A549 (cell line): ENCODE measurements at regions not wholly inside any gene's neighbourhood (a gene's known extent, or its start where the extent isn't known, plus 50 kb on each side); places are given as distances from the start of the nearest gene placed in this dataset.
"Not testable (repeated sequence)": the region's sequence is repeated elsewhere in the genome, so short reads cannot be mapped to it uniquely, and the experiment has no call there.

Experiments used
- ATAC-seq, 2 experiments: fragments of 200-7000 bp in 1 of 2; fragments of >200 bp in 1 of 2; cut with Nextera tagmentation in 1 of 2; cut with Tn5 transposase in 1 of 2; 3 replicates each; pipeline versions ENCODE4 v1.8.0 to v1.9.1; 2018 to 2020; ENCODE audit warnings: mild to moderate bottlenecking in 1 of 2, moderate library complexity in 1 of 2
- CTCF ChIA-PET: fragments of 300-600 bp; sonication (Branson Sonifier 250); formaldehyde crosslinking; extraction: SDS; loops from one replicate; lab custom pipeline; 2021; ENCODE audit warnings: antibody characterized with exemption, inconsistent platforms; lab: Yijun Ruan, JAX
- POLR2A ChIA-PET: fragments of 350-600 bp; formaldehyde crosslinking; extraction: SDS; loops from one replicate; lab custom pipeline; 2021; ENCODE audit warnings: antibody characterized with exemption, inconsistent platforms; lab: Yijun Ruan, JAX
- DNase-seq, 2 experiments: peaks; one replicate each; pipeline versions ENCODE4 v3.0.0 to v3.0.0-alpha.2; 2011 to 2016; ENCODE audit warnings: low read depth in 1 of 2, low spot score in 1 of 2
- FAIRE-seq: peaks from 2 replicates; lab custom pipeline; 2011; peaks lifted over from hg19 to GRCh38; lab: Jason Lieb, UNC
- H3K27ac ChIP-seq, 2 experiments: fragments of >200 bp; sonication (Bioruptor Twin); formaldehyde crosslinking; 3 replicates each; pipeline ENCODE4 v1.5.1; 2016 to 2017
- H3K4me1 ChIP-seq: fragments of >200 bp; sonication (Bioruptor Twin); formaldehyde crosslinking; 3 replicates; pipeline ENCODE4 v1.6.1; 2016
- H3K4me2 ChIP-seq: fragments of >200 bp; sonication (Bioruptor Twin); formaldehyde crosslinking; 3 replicates; pipeline ENCODE4 v1.6.1; 2016
- H3K4me3 ChIP-seq: fragments of >200 bp; sonication (Bioruptor Twin); formaldehyde crosslinking; 3 replicates; pipeline ENCODE4 v1.5.1; 2016
- H3K9me3 ChIP-seq: fragments of >200 bp; sonication (Bioruptor Twin); formaldehyde crosslinking; 3 replicates; pipeline ENCODE4 v1.6.1; 2016
- WGBS: methylation state at CpG from one replicate; pipeline ENCODE4 v1.1.6; 2017; ENCODE audit errors: missing lambda C conversion rate; 5-methylcytosine and 5-hydroxymethylcytosine counted together

- ATAC-seq = peak; percentile 39 to 78; a peak in 4 of 6 replicates
- CTCF ChIA-PET, DNase-seq, FAIRE-seq, H3K4me1 ChIP-seq, H3K9me3 ChIP-seq, H3K27ac ChIP-seq, POLR2A ChIA-PET, H3K4me3 ChIP-seq, H3K4me2 ChIP-seq: not testable (repeated sequence)
- WGBS = no CpG with 5 or more reads among the region's 69 CpGs
Measured at GRCh38 chr21:13704849-13705387, 95.3 kb downstream of the POTED start.
